ENCODE measurements at regions not wholly inside any gene's neighbourhood (a gene's known extent, or its start where the extent isn't known, plus 50 kb on each side); places are given as distances from the start of the nearest gene placed in this dataset.

- Histone ChIP-seq H4K20me1 (ENCODE audit: control insufficient read depth, insufficient read depth, low read depth, low read length) (no peaks in the 10 kb centered on the region), H3K4me1 (ENCODE audit: control insufficient read depth, low read length) (no peaks in the 10 kb centered on the region), H3K36me3 (ENCODE audit: control insufficient read depth, low read length) (no peaks in the 10 kb centered on the region), H3F3A (ENCODE audit: control insufficient read depth, insufficient read depth) (no peaks in the 10 kb centered on the region), H3K27ac (ENCODE audit: low read depth, low read length) (no peak overlapping the region), H3K9me3 (ENCODE audit: control insufficient read depth, insufficient read depth, low read length) (no peaks in the 10 kb centered on the region), H3K79me2 (ENCODE audit: control insufficient read depth, low read length) (no peaks in the 10 kb centered on the region), H3K4me3 (ENCODE audit: low read length) (no peak overlapping the region), H3K4me2 (ENCODE audit: low read length) (no peak overlapping the region), H3K9me2 (replicated peaks; ENCODE audit: control insufficient read depth, low read length) (no peaks in the 10 kb centered on the region), H3K27me3 (ENCODE audit: control insufficient read depth, low read length) (no peaks in the 10 kb centered on the region)
- TF ChIP-seq EZH2phosphoT487 (IDR thresholded peaks at IDR 0.05; ENCODE audit: borderline replicate concordance, low read length) (no peak), CTCF (IDR thresholded peaks at IDR 0.05; ENCODE audit: low read depth, low read length, poor library complexity, severe bottlenecking) (no peak)
These were observed 321.0 kb upstream of the RAB6C start for GRCh38 chr2:129658430-129658829.

- no peaks in the 10 kb centered on the region for H3K9me3 ChIP-seq (ENCODE audit: control insufficient read depth, insufficient read depth, low read length)
- H3F3A ChIP-seq (ENCODE audit: control insufficient read depth, insufficient read depth) = no peaks in the 10 kb centered on the region
- H3K36me3 ChIP-seq (ENCODE audit: control insufficient read depth, low read length) = no peaks in the 10 kb centered on the region
- H3K27me3 ChIP-seq (ENCODE audit: control insufficient read depth, low read length) = no peaks in the 10 kb centered on the region
- H3K4me1 ChIP-seq (ENCODE audit: control insufficient read depth, low read length) = no peaks in the 10 kb centered on the region
- no peaks in the 10 kb centered on the region for H4K20me1 ChIP-seq (ENCODE audit: control insufficient read depth, insufficient read depth, low read depth, low read length)
- H3K4me3 ChIP-seq (ENCODE audit: low read length) = no peak overlapping the region
- no peaks in the 10 kb centered on the region for H3K9me2 ChIP-seq (replicated peaks; ENCODE audit: control insufficient read depth, low read length)
- no peaks in the 10 kb centered on the region for H3K79me2 ChIP-seq (ENCODE audit: control insufficient read depth, low read length)
- H3K27ac ChIP-seq (ENCODE audit: low read depth, low read length) = no peak overlapping the region
- TF ChIP-seq EZH2phosphoT487 (IDR thresholded peaks at IDR 0.05; ENCODE audit: borderline replicate concordance, low read length) (no peak), CTCF (IDR thresholded peaks at IDR 0.05; ENCODE audit: low read depth, low read length, poor library complexity, severe bottlenecking) (no peak)
- no peak overlapping the region for H3K4me2 ChIP-seq (ENCODE audit: low read length)
These were observed 317.5 kb upstream of the RAB6C start for GRCh38 chr2:129661935-129662334.

- Histone ChIP-seq H3K4me3 (ENCODE audit: low read length) (no peak overlapping the region), H3K27ac (ENCODE audit: low read depth, low read length) (no peak overlapping the region), H3K4me2 (ENCODE audit: low read length) (no peak overlapping the region), H3K79me2 (ENCODE audit: control insufficient read depth, low read length) (no peaks in the 10 kb centered on the region), H3K36me3 (ENCODE audit: control insufficient read depth, low read length) (no peaks in the 10 kb centered on the region), H3K9me3 (ENCODE audit: control insufficient read depth, insufficient read depth, low read length) (no peaks in the 10 kb centered on the region), H4K20me1 (ENCODE audit: control insufficient read depth, insufficient read depth, low read depth, low read length) (no peaks in the 10 kb centered on the region), H3K9me2 (replicated peaks; ENCODE audit: control insufficient read depth, low read length) (no peaks in the 10 kb centered on the region), H3K4me1 (ENCODE audit: control insufficient read depth, low read length) (no peaks in the 10 kb centered on the region), H3K27me3 (ENCODE audit: control insufficient read depth, low read length) (no peaks in the 10 kb centered on the region), H3F3A (ENCODE audit: control insufficient read depth, insufficient read depth) (no peaks in the 10 kb centered on the region)
- TF ChIP-seq EZH2phosphoT487 (IDR thresholded peaks at IDR 0.05; ENCODE audit: borderline replicate concordance, low read length) = no peak
These were observed 311.9 kb upstream of the RAB6C start for GRCh38 chr2:129667577-129667976.

GRCh38 chr2:129672521-129672920 is 306.9 kb upstream of the RAB6C start:
- H3K36me3 ChIP-seq (ENCODE audit: control insufficient read depth, low read length) = no peaks in the 10 kb centered on the region
- no peaks in the 10 kb centered on the region for H3K79me2 ChIP-seq (ENCODE audit: control insufficient read depth, low read length)
- peaks cover 16% of the 10 kb centered on the region for H3K27me3 ChIP-seq (ENCODE audit: control insufficient read depth, low read length)
- no peak overlapping the region for H3K4me2 ChIP-seq (ENCODE audit: low read length)
- no peaks in the 10 kb centered on the region for H3K9me3 ChIP-seq (ENCODE audit: control insufficient read depth, insufficient read depth, low read length)
- TF ChIP-seq CTCF (IDR thresholded peaks at IDR 0.05; ENCODE audit: low read depth, low read length, poor library complexity, severe bottlenecking) (no peak), EZH2phosphoT487 (IDR thresholded peaks at IDR 0.05; ENCODE audit: borderline replicate concordance, low read length) (no peak)
- H4K20me1 ChIP-seq (ENCODE audit: control insufficient read depth, insufficient read depth, low read depth, low read length) = no peaks in the 10 kb centered on the region
- no peaks in the 10 kb centered on the region for H3K4me1 ChIP-seq (ENCODE audit: control insufficient read depth, low read length)
- H3K9me2 ChIP-seq (replicated peaks; ENCODE audit: control insufficient read depth, low read length) = no peaks in the 10 kb centered on the region
- H3F3A ChIP-seq (ENCODE audit: control insufficient read depth, insufficient read depth) = no peaks in the 10 kb centered on the region
- H3K27ac ChIP-seq (ENCODE audit: low read depth, low read length) = no peak overlapping the region
- H3K4me3 ChIP-seq (ENCODE audit: low read length) = no peak overlapping the region

Measured in DOHH2 (cell line).